GM19328 (cell line): ENCODE measurements at regions not wholly inside any gene's neighbourhood (a gene's known extent, or its start where the extent isn't known, plus 50 kb on each side); places are given as distances from the start of the nearest gene placed in this dataset.
"Not testable (repeated sequence)": the region's sequence is repeated elsewhere in the genome, so short reads cannot be mapped to it uniquely, and the experiment has no call there.

Source experiments
- ATAC-seq: cut with Tn5 transposase; IDR thresholded peaks from one replicate; pipeline ENCODE4 v1.9.1; 2021; ENCODE audit warnings: mild to moderate bottlenecking, moderate library complexity; ENCODE audit not compliant: unreplicated experiment

GRCh38 chr6:14575961-14576360 is 458.4 kb downstream of the CD83 start:
- no peak for ATAC-seq

- no peak for ATAC-seq
Measured at GRCh38 chr6:14578994-14579393, 461.4 kb downstream of the CD83 start.

GRCh38 chr6:14582749-14583148 is 465.2 kb downstream of the CD83 start:
- no peak for ATAC-seq

GRCh38 chr6:14583826-14584225 is 466.3 kb downstream of the CD83 start:
- ATAC-seq = no peak

GRCh38 chr6:14584450-14584849 is 466.9 kb downstream of the CD83 start:
- no peak for ATAC-seq

GRCh38 chr6:14585689-14586088 is 468.1 kb downstream of the CD83 start:
- ATAC-seq = no peak

GRCh38 chr6:14589175-14589574 is 471.6 kb downstream of the CD83 start:
- no peak for ATAC-seq

GRCh38 chr6:14590586-14590985 is 473.0 kb downstream of the CD83 start:
- ATAC-seq = no peak

- ATAC-seq = no peak
Measured at GRCh38 chr6:14591998-14592397, 474.4 kb downstream of the CD83 start.

- no peak for ATAC-seq
Measured at GRCh38 chr6:14593286-14593685, 475.7 kb downstream of the CD83 start.

- ATAC-seq = no peak
Measured at GRCh38 chr6:14595751-14596150, 478.2 kb downstream of the CD83 start.

GRCh38 chr6:14596410-14596809 is 478.8 kb downstream of the CD83 start:
- ATAC-seq = no peak

- ATAC-seq = no peak
Measured at GRCh38 chr6:14597090-14597489, 479.5 kb downstream of the CD83 start.

- ATAC-seq = no peak
Measured at GRCh38 chr6:14598017-14598864, 480.7 kb downstream of the CD83 start.

GRCh38 chr6:14600306-14600705 is 482.7 kb downstream of the CD83 start:
- ATAC-seq = not testable (repeated sequence)

- ATAC-seq = no peak
Measured at GRCh38 chr6:14601490-14601889, 483.9 kb downstream of the CD83 start.

GRCh38 chr6:14606353-14606752 is 488.8 kb downstream of the CD83 start:
- no peak for ATAC-seq

- no peak for ATAC-seq
Measured at GRCh38 chr6:14610141-14610540, 492.6 kb downstream of the CD83 start.

- ATAC-seq = no peak
Measured at GRCh38 chr6:14612016-14612980, 494.7 kb downstream of the CD83 start.

GRCh38 chr6:14614631-14615030 is 497.1 kb downstream of the CD83 start:
- no peak for ATAC-seq

- ATAC-seq = no peak
Measured at GRCh38 chr6:14616656-14617055, 499.1 kb downstream of the CD83 start.
